Mucosa of descending colon (tissue), 3 donors: ENCODE measurements at regions not wholly inside any gene's neighbourhood (a gene's known extent, or its start where the extent isn't known, plus 50 kb on each side); places are given as distances from the start of the nearest gene placed in this dataset.
"Not testable (repeated sequence)": the region's sequence is repeated elsewhere in the genome, so short reads cannot be mapped to it uniquely, and the experiment has no call there.

Experiments used
- ATAC-seq: fragments of 200-7000 bp; cut with Tn5 transposase; one replicate; pipeline ENCODE4 v1.9.1; 2020; ENCODE audit warnings: mild to moderate bottlenecking, moderate library complexity
- DNase-seq, 3 donors: peaks; one replicate each; pipeline ENCODE4 v3.0.0-alpha.2; 2020
- H3K36me3 ChIP-seq: fragments of 200-600 bp; one replicate; pipeline ENCODE4 v1.8.0; 2021; ENCODE audit warnings: low read depth, mild to moderate bottlenecking
- H3K4me1 ChIP-seq: fragments of 200-600 bp; one replicate; pipeline ENCODE4 v1.8.0; 2021; ENCODE audit warnings: low read depth, mild to moderate bottlenecking
- H3K4me3 ChIP-seq: fragments of 200-600 bp; one replicate; pipeline ENCODE4 v1.8.0; 2021; ENCODE audit warnings: mild to moderate bottlenecking
- H3K9me3 ChIP-seq: fragments of 200-600 bp; one replicate; pipeline ENCODE4 v1.8.0; 2021; ENCODE audit warnings: mild to moderate bottlenecking
- CTCF ChIP-seq: fragments of 200-600 bp; IDR thresholded peaks from one replicate; pipeline ENCODE4 v1.8.0; 2022; ENCODE audit warnings: antibody characterized with exemption, mild to moderate bottlenecking
- intact Hi-C, 2 donors: fragments of 100-400 bp; cut with DNase I in 1 of 2; cut with micrococcal nuclease in 1 of 2; formaldehyde crosslinking; loops; one replicate each; pipeline versions ENCODE4 v1.11.0 to v1.11.1; 2022; cut with DNase I, micrococcal nuclease
- donor health status: DM: no; HTN: no; CAD: no; lungs with moderate emphysema.
- donor health status: DM: no; HTN: no; CAD: no.
- donor health status: DM: no; HTN: yes; CAD: no.

- H3K36me3 ChIP-seq = no peaks in the 10 kb centered on the region
- no peak overlapping the region for H3K4me3 ChIP-seq
- ATAC-seq (peak; percentile 80), DNase-seq (peak in 2 of 3 donors; percentile 37 to 54)
- no peaks in the 10 kb centered on the region for H3K4me1 ChIP-seq
- no peaks in the 10 kb centered on the region for H3K9me3 ChIP-seq
- intact Hi-C loops = no loop called here
- peak; percentile 26 for TF ChIP-seq CTCF
Measured at GRCh38 chr20:12570371-12570770, 438.4 kb upstream of the SPTLC3 start.

GRCh38 chr20:12573442-12573841 is 435.3 kb upstream of the SPTLC3 start:
- H3K4me3 ChIP-seq = no peak overlapping the region
- no peaks in the 10 kb centered on the region for H3K9me3 ChIP-seq
- no peak for DNase-seq
- H3K36me3 ChIP-seq = no peaks in the 10 kb centered on the region
- intact Hi-C loops = no loop called here
- no peaks in the 10 kb centered on the region for H3K4me1 ChIP-seq
- no peak for TF ChIP-seq CTCF
- no peak for ATAC-seq

GRCh38 chr20:12575352-12576095 is 433.2 kb upstream of the SPTLC3 start:
- intact Hi-C loops = no loop called here
- no peaks in the 10 kb centered on the region for H3K9me3 ChIP-seq
- no peak overlapping the region for H3K4me3 ChIP-seq
- peak; percentile 71 for ATAC-seq
- no peaks in the 10 kb centered on the region for H3K36me3 ChIP-seq
- peak; percentile 38 to 73 (median 55) for DNase-seq
- H3K4me1 ChIP-seq = no peaks in the 10 kb centered on the region
- TF ChIP-seq CTCF = no peak

GRCh38 chr20:12577213-12577612 is 431.6 kb upstream of the SPTLC3 start:
- H3K36me3 ChIP-seq = no peaks in the 10 kb centered on the region
- no peak for TF ChIP-seq CTCF
- no peak overlapping the region for H3K4me3 ChIP-seq
- intact Hi-C loops = no loop called here
- no peak for ATAC-seq
- H3K4me1 ChIP-seq = no peaks in the 10 kb centered on the region
- no peak for DNase-seq
- H3K9me3 ChIP-seq = no peaks in the 10 kb centered on the region

GRCh38 chr20:12581644-12582289 is 427.0 kb upstream of the SPTLC3 start:
- intact Hi-C loops = no loop called here
- peak; percentile 65 for ATAC-seq
- no peaks in the 10 kb centered on the region for H3K4me1 ChIP-seq
- H3K9me3 ChIP-seq = no peaks in the 10 kb centered on the region
- DNase-seq = peak in 1 of 3 donors; percentile 23
- no peak for TF ChIP-seq CTCF
- H3K4me3 ChIP-seq = no peak overlapping the region
- no peaks in the 10 kb centered on the region for H3K36me3 ChIP-seq

GRCh38 chr20:12582710-12583109 is 426.1 kb upstream of the SPTLC3 start:
- ATAC-seq, H3K9me3 ChIP-seq, intact Hi-C loops, H3K36me3 ChIP-seq, H3K4me3 ChIP-seq, H3K4me1 ChIP-seq: not testable (repeated sequence)
- peak in 2 of 3 donors; percentile 37 to 48 for DNase-seq
